ENCODE measurements at regions not wholly inside any gene's neighbourhood (a gene's known extent, or its start where the extent isn't known, plus 50 kb on each side); places are given as distances from the start of the nearest gene placed in this dataset.

- Histone ChIP-seq H3K27ac (ENCODE audit: low read depth in 1 of 2, low read length in 1 of 2) (no peak overlapping the region), H3K9ac (ENCODE audit: insufficient read depth in 1 of 2, low read length in 2 of 2) (no peak overlapping the region), H3K36me3 (ENCODE audit: control insufficient read depth in 4 of 4, insufficient read depth in 4 of 4, low read length in 4 of 4) (no peaks in the 10 kb centered on the region), H3K4me3 (no peak overlapping the region), H3K9me3 (ENCODE audit: control insufficient read depth in 4 of 4, insufficient read depth in 3 of 4, low read length in 3 of 4) (peaks cover 0 to 2% (median 0%) of the 10 kb centered on the region in 4 donors), H3K27me3 (ENCODE audit: control insufficient read depth in 3 of 3, insufficient read depth in 3 of 3, low read length in 2 of 3) (no peaks in the 10 kb centered on the region), H3K4me1 (ENCODE audit: control insufficient read depth in 5 of 5, insufficient read depth in 5 of 5, low read length in 5 of 5) (no peaks in the 10 kb centered on the region)
- TF ChIP-seq CTCF (IDR thresholded peaks at IDR 0.05; ENCODE audit: control extremely low read depth, extremely low read depth): no peak
- DNase-seq (no peak), ATAC-seq (ENCODE audit: insufficient read depth, low FRiP score) (no peak)
Observed at GRCh38 chr5:40098313-40098712, 581.4 kb upstream of the PTGER4 start.

- Histone ChIP-seq H3K27ac (ENCODE audit: low read depth in 1 of 2, low read length in 1 of 2) (no peak overlapping the region), H3K4me1 (ENCODE audit: control insufficient read depth in 5 of 5, insufficient read depth in 5 of 5, low read length in 5 of 5) (no peaks in the 10 kb centered on the region), H3K27me3 (ENCODE audit: control insufficient read depth in 3 of 3, insufficient read depth in 3 of 3, low read length in 2 of 3) (no peaks in the 10 kb centered on the region), H3K4me3 (no peak overlapping the region), H3K36me3 (ENCODE audit: control insufficient read depth in 4 of 4, insufficient read depth in 4 of 4, low read length in 4 of 4) (no peaks in the 10 kb centered on the region), H3K9me3 (ENCODE audit: control insufficient read depth in 4 of 4, insufficient read depth in 3 of 4, low read length in 3 of 4) (no peaks in the 10 kb centered on the region), H3K9ac (ENCODE audit: insufficient read depth in 1 of 2, low read length in 2 of 2) (no peak overlapping the region)
- ATAC-seq (ENCODE audit: insufficient read depth, low FRiP score): no peak
- no peak for TF ChIP-seq CTCF (IDR thresholded peaks at IDR 0.05; ENCODE audit: control extremely low read depth, extremely low read depth)
- no peak for DNase-seq
- 89 to 90% methylated on average over 2 of the region's 2 CpGs for WGBS, 2 donors
Observed at GRCh38 chr5:40093550-40093949, 586.2 kb upstream of the PTGER4 start.

- no peak for TF ChIP-seq CTCF (IDR thresholded peaks at IDR 0.05; ENCODE audit: control extremely low read depth, extremely low read depth)
- H3K36me3 ChIP-seq (ENCODE audit: control insufficient read depth in 4 of 4, insufficient read depth in 4 of 4, low read length in 4 of 4): no peaks in the 10 kb centered on the region
- DNase-seq (peak in 1 of 3 donors; percentile 16), ATAC-seq (ENCODE audit: insufficient read depth, low FRiP score) (no peak)
- H3K27me3 ChIP-seq (ENCODE audit: control insufficient read depth in 3 of 3, insufficient read depth in 3 of 3, low read length in 2 of 3): no peaks in the 10 kb centered on the region
- no peak overlapping the region for H3K27ac ChIP-seq (ENCODE audit: low read depth in 1 of 2, low read length in 1 of 2)
- H3K4me1 ChIP-seq (ENCODE audit: control insufficient read depth in 5 of 5, insufficient read depth in 5 of 5, low read length in 5 of 5): no peaks in the 10 kb centered on the region
- H3K9ac ChIP-seq (ENCODE audit: insufficient read depth in 1 of 2, low read length in 2 of 2): no peak overlapping the region
- peaks cover 0 to 2% (median 0%) of the 10 kb centered on the region in 4 donors for H3K9me3 ChIP-seq (ENCODE audit: control insufficient read depth in 4 of 4, insufficient read depth in 3 of 4, low read length in 3 of 4)
- no peak overlapping the region for H3K4me3 ChIP-seq
Observed at GRCh38 chr5:40089269-40089668, 590.4 kb upstream of the PTGER4 start.

- ATAC-seq (ENCODE audit: insufficient read depth, low FRiP score) (no peak), DNase-seq (no peak)
- 90 to 97% methylated on average over 1 of the region's 1 CpG for WGBS, 2 donors
- peaks cover 0 to 2% (median 0%) of the 10 kb centered on the region in 4 donors for H3K9me3 ChIP-seq (ENCODE audit: control insufficient read depth in 4 of 4, insufficient read depth in 3 of 4, low read length in 3 of 4)
- H3K9ac ChIP-seq (ENCODE audit: insufficient read depth in 1 of 2, low read length in 2 of 2): no peak overlapping the region
- TF ChIP-seq CTCF (IDR thresholded peaks at IDR 0.05; ENCODE audit: control extremely low read depth, extremely low read depth): no peak
- no peak overlapping the region for H3K4me3 ChIP-seq
- no peaks in the 10 kb centered on the region for H3K4me1 ChIP-seq (ENCODE audit: control insufficient read depth in 5 of 5, insufficient read depth in 5 of 5, low read length in 5 of 5)
- H3K27me3 ChIP-seq (ENCODE audit: control insufficient read depth in 3 of 3, insufficient read depth in 3 of 3, low read length in 2 of 3): no peaks in the 10 kb centered on the region
- H3K27ac ChIP-seq (ENCODE audit: low read depth in 1 of 2, low read length in 1 of 2): no peak overlapping the region
- no peaks in the 10 kb centered on the region for H3K36me3 ChIP-seq (ENCODE audit: control insufficient read depth in 4 of 4, insufficient read depth in 4 of 4, low read length in 4 of 4)
Observed at GRCh38 chr5:40084614-40085013, 595.1 kb upstream of the PTGER4 start.
